ENCODE measurements at regions not wholly inside any gene's neighbourhood (a gene's known extent, or its start where the extent isn't known, plus 50 kb on each side); places are given as distances from the start of the nearest gene placed in this dataset.

DNA sequence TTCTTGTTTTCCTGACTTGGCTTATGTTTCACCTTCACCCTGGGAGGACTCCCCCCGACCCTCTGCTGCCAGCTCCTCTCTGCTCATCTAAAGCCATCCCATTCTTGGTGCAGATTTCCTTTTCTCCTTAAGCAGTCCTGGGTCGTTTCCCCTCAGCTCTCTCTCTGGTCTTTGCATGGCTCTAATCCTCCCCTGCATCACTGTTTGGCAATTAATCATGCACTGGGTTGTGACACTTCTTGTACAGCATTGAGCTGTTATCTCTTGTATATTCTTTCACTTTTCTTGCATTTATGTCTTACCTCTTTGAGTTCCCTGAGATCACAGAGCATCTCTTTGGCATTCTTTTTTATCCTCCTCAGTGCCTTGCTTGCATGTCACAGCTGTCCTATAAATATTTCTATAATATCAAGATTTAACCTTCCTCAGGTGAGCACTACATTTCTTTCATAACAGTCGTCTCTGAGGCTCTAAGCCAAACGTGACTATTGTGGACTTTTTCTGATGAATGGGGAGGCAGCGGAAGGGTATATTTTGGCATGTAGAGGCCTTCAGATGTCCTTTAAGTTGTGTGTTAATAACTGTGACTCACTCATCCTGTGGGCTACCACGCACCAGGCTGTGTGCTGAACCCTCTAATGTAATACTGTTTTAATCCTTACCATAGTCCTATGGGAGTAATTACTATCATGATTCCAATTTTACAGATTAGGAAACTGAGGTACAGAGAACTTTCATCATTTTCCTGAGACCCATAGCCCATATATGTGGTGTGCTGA is 507.5 kb downstream of the SLC4A3 start:
- no peak for DNase-seq

DNA sequence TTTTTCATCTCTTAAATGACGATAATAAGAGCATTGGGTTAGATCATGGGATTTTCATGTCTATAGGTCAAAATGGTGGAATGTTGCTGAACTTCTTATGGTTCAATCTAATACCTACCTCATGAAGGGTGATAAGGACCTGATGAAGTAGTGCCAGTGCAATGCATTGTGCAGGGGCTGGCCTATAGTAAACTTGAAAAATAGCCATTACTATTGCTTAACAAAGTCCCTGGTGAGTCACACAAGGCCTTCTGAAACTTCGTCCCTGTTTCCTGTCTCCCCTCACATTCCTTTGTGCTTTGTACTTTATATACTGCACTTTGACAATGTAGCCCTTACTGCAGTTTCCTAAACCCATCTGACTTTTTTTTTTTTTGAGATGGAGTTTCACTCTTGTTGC is 515.9 kb downstream of the SLC4A3 start:
- DNase-seq, result no peak

DNA sequence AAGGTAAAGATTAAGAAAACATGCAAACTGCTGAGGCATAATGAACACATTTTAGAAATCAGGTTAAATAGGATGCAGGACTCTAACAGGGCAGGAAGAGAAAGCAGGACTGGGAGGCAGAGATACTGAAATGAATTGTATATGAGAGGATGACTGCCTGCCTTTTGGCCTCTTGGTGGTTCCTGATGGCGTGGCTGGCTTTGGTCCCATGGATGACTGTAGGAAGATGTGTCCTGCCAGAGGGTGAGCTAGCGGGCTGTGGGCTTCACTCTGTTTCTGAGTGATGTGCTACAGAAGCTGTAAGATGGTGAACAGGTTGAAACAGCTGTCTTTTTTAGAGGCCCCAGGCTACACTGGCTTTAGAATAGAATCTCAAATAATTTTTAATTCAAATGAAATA is 517.0 kb downstream of the SLC4A3 start:
- no peak for DNase-seq

DNA sequence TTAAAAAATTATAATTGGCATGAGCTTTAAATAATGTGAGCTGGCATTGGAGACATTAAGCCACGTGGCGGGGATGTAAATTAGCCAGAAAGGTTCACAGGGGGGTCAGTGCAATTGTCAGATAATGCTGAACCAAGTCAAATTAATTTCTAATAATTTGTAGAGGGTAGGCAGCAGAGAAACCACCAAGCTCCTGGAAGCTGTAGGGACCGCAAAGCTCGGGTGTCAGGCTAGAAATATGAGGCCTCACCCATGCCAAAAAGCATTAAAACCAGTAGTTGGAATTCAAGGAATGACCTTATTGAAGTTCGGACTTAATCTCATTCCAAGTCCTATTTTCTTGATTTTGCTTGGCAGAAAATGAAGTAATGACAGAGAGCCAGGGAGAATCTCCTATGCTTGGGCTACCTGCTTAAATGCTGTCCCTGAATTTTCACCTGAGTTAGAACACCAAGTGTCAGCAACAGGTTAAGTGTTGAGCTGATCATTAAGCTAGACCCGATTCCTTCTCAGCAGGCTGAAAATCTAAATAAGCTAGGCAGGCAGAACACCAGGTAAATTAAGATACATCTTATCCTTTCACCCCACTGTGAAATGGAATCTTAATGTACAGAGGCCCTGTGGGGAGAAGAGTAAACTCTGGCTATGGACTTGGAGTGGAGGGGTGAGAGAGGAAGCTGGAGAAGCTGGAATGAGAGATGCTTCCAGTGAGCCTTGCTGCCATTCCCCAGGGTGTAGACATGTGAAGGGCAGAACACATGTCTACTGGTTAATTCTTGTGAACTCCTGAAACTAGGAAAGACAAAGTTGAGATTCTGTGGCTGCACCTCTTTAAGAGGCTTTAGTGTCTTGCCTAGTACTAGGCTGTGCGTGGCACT is 520.0 kb downstream of the SLC4A3 start:
- DNase-seq, result no peak

DNA sequence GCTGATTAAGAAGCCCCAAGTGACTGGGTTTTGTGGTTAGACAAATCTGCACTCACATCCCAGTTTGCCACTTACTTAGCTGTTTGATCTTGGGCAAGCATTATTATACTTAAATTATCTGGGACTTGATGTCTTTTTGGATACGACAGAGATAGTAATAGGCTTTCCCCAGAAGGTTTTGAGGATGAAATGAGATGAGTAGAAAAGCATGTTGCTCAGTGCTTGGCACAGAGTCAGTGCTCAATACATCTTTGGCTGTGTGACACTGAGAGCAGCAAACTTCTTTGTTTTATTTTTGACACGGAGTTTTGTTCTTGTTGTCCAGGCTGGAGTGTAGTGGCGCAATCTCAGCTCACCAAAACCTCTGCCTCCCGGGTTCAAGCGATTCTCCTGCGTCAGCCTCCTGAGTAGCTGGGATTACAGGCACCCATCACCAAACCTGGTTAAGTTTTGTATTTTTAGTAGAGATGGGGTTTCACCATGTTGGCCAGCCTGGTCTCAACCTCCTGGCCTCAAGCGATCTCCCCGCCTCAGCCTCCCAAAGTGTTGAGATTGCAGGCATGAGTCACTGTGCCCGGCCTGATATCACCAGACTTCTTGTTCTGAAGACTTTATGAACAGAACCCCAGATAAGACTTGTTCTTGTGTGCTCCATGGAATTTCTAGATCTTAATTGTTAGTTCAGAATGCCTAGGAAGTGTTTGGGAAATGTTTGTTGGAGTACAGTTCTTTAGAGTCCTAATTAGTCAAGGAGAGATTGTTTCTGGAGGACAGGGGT is 521.2 kb downstream of the SLC4A3 start:
- DNase-seq, result no peak

DNA sequence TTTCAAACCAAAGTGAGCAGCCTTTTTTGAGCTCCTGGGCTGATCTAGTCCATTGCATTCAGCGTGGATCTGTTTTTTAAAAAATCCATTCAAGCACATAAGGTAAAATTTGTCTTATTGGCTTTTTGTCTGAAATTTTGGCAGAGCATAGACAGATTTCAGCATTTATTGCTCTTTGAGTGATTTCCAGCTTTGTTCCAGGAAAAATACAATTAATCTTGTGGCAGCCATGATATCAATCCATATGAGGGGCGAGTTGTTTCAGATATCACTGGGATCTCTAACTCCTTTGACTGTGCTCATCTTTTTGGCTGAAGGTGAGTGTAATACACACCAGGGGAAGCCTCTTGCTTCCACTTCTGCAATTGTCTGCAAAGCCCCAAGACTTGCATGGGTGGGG is 523.9 kb downstream of the SLC4A3 start:
- no peak for DNase-seq

DNA sequence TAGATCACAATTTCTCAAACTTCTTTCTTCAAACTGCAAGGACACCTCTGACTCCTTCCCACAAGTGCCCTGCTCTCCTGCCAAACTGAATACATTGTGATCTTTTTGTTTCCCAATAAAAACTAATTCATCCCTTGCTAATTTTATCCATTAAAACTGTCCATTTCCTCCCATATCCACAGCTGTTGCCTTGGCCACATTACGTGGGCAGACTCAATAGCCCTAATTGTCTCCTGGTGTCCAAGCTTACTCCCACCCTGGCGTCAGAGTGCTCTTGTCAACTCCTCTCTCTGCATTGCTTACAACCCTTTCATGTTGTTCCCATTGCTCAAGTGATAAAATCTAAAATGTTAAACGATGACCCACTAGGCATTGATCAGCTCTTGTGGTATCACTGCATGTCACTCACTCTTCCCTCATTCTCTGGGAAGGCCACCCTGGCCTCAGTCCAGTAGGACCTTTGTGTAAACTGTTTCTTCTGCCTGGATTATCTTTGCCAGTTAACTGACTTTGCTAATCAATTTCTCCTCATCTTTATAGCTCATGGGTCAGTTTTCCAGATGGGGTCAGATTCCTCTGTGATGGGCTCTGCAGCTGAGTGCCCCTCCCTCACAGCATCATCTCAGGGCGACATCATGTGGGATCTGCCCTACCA is 525.0 kb downstream of the SLC4A3 start:
- no peak for DNase-seq

DNA sequence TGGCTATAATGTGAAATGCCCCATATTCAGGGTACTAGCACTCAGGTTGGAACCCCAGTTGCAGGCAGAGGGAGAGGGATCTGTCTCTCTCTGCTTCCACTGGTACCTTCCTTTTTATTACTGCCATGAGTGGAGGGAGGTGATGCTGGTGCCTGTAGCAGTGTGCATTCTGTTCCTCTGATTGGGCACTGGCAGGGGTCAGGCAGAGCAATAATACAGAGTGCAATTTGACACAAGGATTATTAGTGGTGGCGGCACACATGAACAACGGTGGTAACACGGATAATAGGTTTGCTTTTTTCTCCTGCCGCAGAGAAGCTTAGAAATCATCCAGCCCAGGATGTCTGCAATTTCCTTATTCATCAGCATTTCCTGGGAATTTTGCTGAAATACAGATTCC is 525.7 kb downstream of the SLC4A3 start:
- DNase-seq, result no peak

DNA sequence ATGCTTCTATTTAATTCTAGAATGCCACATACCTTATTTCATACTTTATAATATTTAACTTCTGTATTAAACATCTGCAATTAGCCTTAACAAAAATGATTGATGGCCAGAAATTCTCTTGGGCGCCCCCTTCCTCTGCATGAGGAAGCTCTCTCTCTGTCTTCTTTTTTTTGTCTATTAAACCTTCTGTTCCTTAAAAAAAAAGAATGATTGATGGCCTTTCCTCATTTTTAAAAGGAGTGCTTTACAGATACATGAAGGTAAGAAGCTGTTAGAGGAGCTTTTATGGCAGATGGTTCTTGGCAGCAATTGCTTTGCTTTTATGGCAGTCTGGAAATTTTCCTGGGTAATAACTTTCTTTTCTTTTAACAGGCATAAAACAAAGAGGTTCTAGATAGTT is 526.9 kb downstream of the SLC4A3 start:
- no peak for DNase-seq

DNA sequence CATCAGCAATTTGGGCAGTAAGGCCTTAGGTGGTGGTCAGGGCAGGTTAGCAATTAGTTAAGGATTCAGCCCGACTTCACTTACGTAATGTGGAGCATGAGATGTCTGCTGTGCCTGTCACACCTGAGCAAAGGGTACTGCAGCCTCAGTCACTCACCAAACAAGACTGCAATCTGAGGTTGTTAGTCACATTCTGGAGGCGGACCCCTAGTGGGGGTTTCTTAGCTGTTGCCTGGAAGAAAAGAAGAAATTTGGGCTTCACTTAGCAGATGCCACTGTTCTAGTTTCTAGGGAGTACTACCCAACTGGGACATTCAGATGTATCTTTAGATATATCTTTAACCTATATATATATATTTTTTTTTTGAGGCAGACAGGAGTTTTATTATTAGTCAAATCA is 529.9 kb downstream of the SLC4A3 start:
- DNase-seq, result no peak

DNA sequence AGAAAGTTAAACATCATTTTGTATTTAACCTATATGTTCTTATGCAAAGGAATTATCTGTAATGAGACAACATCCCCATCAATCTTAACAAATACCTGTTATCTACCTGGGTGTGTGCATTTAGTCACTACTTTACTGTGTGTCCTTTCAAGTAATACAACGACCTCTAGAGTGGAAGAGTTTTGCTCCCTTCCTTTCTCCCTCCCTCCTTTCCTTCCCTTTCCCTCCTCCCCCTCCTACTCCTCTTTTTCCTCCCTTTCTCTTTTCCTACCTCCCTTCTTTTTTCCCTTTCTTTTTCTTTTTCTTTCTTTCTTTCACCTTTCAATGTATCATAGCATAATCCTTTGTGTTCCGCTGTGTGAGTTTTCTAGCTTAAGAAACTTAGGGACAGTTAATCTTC is 532.3 kb downstream of the SLC4A3 start:
- no peak for DNase-seq

DNA sequence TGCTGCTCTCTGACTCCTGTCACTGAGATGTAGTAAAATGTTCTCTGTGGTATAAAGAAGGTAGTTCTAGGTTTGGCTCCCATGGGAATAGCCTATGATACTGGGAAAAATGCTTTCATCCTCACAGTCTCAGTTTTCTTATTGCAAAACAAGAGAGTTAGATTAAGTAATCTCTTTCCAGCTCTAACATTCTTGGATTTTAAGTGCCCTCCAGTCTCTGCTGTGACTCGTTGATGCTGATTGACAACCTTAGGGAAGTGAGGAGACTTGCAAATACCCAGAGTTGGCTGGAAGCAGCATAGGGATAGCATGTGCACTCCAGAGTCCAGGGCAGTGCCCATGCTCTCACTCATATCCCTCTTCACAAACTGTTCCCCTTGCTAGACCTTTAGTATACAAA is 534.9 kb downstream of the SLC4A3 start:
- no peak for DNase-seq

DNA sequence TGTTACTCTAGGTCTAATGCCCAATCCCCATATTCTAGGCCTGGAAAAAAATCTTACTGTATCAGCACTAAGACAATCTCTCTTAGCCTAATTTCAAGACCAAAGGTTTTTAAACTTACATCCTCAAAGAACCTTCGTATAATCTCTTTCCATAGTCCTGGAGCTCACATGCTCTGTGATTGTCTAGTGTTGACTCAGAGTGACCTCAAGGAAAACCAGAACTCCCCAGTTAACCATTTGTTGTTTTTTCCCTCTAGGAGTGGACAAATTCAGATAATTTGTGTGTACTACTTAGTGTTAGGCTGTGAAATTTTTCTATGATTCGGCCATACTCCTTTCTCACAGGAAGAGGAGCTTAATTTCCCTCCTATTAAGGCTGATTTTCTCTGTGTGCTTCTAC is 536.1 kb downstream of the SLC4A3 start:
- DNase-seq, result no peak

DNA sequence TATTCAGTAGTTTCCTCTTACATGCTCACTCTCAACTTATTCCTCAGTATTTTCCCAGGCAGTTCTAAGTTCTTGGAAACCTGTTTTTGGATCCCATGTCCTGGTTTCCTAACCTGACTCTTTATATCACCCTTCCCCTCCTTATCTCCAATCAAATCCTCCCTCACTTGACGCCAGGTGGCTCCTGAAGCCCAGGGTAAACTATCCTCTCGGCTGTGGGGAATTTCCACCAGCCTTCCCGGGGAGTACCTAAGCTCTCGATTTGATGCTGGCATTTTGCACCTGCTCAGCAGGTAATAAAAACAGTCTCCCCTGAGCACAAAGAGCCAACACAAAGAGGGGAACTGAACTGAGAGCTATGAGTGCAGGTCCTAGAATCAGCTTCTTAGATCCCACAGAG is 538.0 kb downstream of the SLC4A3 start:
- peak; percentile 86 for DNase-seq

DNA sequence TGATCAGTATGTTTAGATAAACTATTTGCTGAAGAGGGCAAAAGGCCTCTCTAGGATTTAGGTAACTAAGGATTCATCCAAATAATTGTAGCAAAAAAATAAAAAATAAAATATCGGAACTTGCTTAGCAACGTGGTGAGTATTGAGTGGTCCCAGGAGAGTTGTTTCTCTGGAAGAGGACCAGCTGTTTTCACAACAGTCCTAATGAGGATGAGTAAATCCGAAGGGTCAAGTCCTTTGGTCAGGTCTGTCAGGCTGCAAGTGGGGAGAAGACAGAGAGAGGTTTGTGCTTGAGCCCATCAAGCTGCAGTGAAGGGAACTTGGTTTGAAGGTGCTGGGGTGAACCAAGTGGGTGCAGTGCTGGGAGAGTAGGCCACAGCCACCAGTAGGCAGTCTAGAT is 539.2 kb downstream of the SLC4A3 start:
- no peak for DNase-seq

DNA sequence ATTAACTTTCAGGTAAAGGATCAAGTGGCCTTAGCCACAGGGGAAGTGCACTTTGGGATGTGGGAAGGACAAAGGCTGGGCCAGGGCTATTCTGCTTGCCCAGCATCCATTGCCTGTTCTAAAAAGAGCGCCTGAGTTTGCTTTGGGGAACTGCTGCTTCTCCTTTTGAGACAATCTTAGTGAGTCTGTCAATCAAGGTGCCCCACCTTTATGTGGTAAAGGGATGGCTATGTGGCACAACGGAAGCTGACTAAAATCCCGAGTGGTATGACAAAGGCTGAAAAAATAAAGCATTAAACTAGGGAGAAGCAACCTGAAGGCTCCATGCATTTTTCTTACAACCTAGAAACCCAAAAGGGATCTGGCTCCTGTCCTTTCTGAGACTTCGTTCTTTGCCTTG is 540.5 kb downstream of the SLC4A3 start:
- no peak for DNase-seq

DNA sequence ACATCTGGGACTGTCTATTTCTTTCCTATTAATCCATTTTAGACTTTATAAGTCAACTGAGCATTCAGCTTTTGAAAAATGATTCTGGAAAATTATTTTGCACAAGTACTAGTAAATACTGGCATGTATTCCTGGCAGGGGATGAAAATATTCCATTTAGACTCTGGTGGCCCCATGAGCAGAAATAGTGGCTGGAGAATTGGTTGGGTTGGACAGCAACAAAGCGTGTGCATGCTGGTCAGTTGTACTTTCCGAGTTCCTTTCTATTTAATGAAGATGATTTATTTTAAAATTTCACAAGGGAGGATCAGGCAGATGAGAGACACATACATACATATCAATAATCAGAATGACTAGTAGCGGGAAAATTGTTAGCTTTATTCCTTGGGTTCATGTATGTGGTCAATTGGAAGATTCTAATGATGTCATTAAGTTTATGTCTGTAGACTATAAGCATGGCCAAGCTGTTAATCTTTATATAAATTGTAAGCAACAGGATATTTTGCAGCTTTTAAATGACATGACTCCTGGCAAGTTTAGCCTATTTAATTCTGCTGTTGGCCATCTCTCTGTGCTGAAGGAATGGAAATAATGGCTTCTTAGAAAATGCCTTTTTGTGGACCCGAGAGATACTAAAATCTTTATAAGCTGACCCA is 541.6 kb downstream of the SLC4A3 start:
- no peak for DNase-seq

DNA sequence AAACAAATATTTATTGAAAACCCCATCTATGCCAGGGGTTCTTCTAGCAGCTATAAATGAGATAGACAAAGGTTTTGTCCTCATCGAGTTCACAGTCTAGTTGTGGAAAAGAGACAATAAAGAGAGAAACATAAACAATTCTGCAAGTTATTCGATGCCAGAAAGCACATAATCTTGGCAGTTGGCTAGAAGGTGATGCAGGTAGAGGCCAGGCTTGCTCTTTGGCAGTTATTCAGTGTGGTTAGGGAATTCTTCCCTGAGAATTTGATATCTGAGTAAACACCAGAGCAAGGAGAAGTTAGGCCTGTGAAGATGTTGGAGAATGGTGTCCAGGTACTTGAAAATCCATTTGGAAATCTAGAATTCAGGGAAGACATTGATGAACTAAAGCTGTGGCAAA is 547.4 kb downstream of the SLC4A3 start:
- no peak for DNase-seq

DNA sequence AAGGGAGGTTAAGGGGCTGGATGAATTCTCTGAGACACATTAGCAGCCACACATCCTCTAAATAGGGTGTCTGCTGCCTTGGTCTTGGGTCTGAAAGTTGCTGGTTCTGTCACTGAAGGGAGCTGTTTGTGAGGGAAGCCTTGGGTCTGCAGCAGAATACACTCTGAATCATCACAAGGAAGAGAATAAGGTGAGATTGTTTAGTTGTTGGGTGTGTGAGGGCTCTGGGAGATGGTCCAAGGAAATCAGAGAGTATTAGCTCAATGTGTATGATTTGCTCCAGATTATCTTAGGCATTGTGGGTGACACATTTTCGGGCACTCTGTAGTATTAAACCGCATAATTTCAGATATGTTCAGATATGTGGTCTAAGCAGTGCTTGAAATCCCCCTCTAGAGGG is 548.5 kb downstream of the SLC4A3 start:
- DNase-seq, result no peak

DNA sequence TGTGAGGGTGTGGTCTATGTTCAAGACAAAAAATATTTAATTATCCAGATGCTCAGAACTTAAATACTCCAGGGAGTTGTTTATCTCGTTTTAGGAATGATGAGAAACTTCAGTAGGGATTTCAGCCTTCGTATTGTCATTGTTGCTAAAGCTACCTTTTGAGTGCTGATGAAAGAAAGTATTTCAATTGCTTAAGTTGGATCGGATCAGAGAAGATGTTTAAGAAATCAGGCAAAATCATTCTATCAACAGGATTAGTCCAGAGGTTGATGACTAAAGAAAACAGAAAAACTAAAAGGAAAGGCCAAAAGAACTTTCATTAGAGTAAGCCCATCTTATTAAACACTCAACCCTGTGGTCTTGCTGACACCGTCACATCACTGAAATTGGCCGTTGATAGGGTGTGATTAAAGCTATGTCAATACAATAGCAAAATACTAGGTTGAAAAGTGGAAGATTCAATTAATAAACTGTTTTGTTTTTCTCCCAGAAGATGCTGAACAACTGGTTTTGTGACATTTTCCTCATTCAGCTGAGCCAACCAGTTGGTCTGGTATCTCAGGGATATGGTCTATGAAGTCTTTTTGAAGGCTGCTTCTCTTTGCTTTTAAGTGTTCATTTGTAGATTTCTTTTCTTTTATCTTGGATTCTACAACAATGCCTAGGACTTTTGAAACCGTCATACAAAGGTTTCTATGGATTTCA is 551.7 kb downstream of the SLC4A3 start:
- DNase-seq, result no peak

DNA sequence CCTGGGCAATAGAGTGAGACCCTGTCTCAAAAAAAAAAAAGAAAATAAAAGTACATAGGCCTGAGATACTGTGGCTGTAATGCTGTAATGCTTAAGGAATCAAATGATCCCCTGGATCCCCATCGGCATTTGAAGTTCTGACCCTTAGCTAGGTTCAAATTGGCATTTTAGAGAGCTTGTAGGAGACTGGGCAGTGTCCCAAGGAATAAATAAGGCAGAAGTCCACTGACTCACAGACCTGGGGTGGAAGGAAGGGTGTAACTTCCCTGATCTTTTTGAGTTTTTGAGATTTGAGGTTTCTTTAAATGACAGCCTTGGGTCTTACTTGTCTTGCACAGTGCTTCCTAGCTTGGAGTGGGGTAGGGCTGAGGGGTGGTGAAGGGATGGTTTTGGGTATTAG is 553.7 kb downstream of the SLC4A3 start:
- DNase-seq, result no peak

DNA sequence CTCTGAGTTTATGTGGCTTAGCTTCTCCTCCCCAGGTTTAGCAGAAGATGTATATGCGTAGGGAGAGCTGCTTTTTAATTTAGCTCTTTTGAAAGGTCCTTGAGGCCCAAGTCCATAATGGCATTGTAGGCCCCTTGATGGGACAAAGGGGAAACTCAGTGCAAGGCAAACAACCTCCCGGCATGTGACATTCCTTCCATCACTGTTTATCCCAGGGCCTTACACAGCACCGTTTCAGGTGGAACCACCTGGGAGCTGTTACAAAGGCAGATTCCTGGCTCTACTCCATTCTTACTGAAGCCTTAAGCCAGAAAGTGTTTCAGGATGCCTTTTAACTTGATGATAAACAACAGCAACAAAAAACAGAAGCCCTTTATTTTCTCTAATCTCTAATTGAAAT is 555.4 kb downstream of the SLC4A3 start:
- no peak for DNase-seq
